Sigmoid colon (tissue), 4 donors: ENCODE measurements at regions not wholly inside any gene's neighbourhood (a gene's known extent, or its start where the extent isn't known, plus 50 kb on each side); places are given as distances from the start of the nearest gene placed in this dataset.

Experiments used
- CTCF ChIP-seq, 4 experiments: fragments of 450-650 bp in 3 of 4; fragments of 200-600 bp in 1 of 4; IDR thresholded peaks; one replicate each; pipeline ENCODE4 v1.5.1; 2016 to 2019; ENCODE audit warnings: antibody characterized with exemption in 4 of 4, mild to moderate bottlenecking in 3 of 4, moderate library complexity in 2 of 4
- EP300 ChIP-seq, 4 donors: sonication (generic); formaldehyde crosslinking; IDR thresholded peaks; one replicate each; pipeline ENCODE4 v1.6.1; 2017; ENCODE audit warnings: antibody characterized with exemption in 4 of 4
- POLR2A ChIP-seq, 2 donors: fragments of 450-650 bp; IDR thresholded peaks; one replicate each; pipeline ENCODE4 v1.6.1; 2016; ENCODE audit warnings: antibody characterized with exemption in 2 of 2, mild to moderate bottlenecking in 2 of 2, moderate library complexity in 2 of 2
- POLR2AphosphoS5 ChIP-seq, 4 donors: sonication (generic); formaldehyde crosslinking; IDR thresholded peaks; one replicate each; pipeline ENCODE4 v1.6.1; 2017; ENCODE audit warnings: antibody characterized with exemption in 4 of 4

- TF ChIP-seq CTCF (IDR thresholded peaks at IDR 0.05) (no peak), POLR2A (IDR thresholded peaks at IDR 0.05) (no peak), EP300 (IDR thresholded peaks at IDR 0.05) (no peak), POLR2AphosphoS5 (IDR thresholded peaks at IDR 0.05) (no peak)
These were observed 84.6 kb upstream of the TNIP3 start for GRCh38 chr4:121248747-121249146.
